ENCODE measurements at regions not wholly inside any gene's neighbourhood (a gene's known extent, or its start where the extent isn't known, plus 50 kb on each side); places are given as distances from the start of the nearest gene placed in this dataset.

DNA sequence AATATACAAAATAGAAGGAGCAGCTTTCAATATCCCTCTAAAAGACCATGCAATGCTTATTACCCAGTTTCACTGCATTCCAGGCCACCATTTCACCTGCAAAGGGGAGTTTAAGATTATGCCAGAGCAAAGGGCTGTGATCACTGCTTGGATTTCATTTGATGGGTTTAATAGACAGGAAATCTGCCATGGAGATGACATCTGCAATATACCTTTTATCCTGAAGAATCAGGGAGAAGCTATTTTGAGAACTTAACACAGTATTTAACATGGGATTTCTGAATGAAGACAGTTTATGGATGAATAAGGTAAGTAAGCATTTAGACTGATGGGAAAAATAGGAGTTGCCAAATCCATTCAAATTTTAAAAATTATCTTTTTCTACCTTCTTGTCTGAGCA lies 303.0 kb upstream of the SLC8A1 start:
- no peak for TF ChIP-seq POLR2A (IDR thresholded peaks at IDR 0.05)
- TF ChIP-seq, protein P1, sequence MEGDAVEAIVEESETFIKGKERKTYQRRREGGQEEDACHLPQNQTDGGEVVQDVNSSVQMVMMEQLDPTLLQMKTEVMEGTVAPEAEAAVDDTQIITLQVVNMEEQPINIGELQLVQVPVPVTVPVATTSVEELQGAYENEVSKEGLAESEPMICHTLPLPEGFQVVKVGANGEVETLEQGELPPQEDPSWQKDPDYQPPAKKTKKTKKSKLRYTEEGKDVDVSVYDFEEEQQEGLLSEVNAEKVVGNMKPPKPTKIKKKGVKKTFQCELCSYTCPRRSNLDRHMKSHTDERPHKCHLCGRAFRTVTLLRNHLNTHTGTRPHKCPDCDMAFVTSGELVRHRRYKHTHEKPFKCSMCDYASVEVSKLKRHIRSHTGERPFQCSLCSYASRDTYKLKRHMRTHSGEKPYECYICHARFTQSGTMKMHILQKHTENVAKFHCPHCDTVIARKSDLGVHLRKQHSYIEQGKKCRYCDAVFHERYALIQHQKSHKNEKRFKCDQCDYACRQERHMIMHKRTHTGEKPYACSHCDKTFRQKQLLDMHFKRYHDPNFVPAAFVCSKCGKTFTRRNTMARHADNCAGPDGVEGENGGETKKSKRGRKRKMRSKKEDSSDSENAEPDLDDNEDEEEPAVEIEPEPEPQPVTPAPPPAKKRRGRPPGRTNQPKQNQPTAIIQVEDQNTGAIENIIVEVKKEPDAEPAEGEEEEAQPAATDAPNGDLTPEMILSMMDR (IDR thresholded peaks at IDR 0.05): no peak

All from uterus (tissue), 2 donors.